ENCODE measurements at regions not wholly inside any gene's neighbourhood (a gene's known extent, or its start where the extent isn't known, plus 50 kb on each side); places are given as distances from the start of the nearest gene placed in this dataset.

GRCh38 chrX:9269134-9269533 is 195.7 kb upstream of the TBL1X start:
- Histone ChIP-seq H3K36me3 (ENCODE audit: insufficient read depth) (no peaks in the 10 kb centered on the region), H4K20me1 (replicated peaks; ENCODE audit: insufficient read depth) (no peaks in the 10 kb centered on the region), H3K27ac (ENCODE audit: low read depth) (no peak overlapping the region), H3K27me3 (ENCODE audit: insufficient read depth) (no peaks in the 10 kb centered on the region), H3K9me2 (ENCODE audit: insufficient read depth) (no peaks in the 10 kb centered on the region), H3K4me3 (no peak overlapping the region), H3K4me1 (ENCODE audit: insufficient read depth) (no peaks in the 10 kb centered on the region), H3F3A (replicated peaks; ENCODE audit: low read depth) (no peaks in the 10 kb centered on the region), H3K79me2 (replicated peaks; ENCODE audit: insufficient read depth) (no peaks in the 10 kb centered on the region), H2AFZ (no peak overlapping the region), H3K4me2 (no peak overlapping the region)
- Mint-ChIP-seq H3K4me1 (peaks cover 7% of the 10 kb centered on the region; the same call in 2 of the 3 replicates), H3K4me3 (no peak overlapping the region), H3K9me3 (no peaks in the 10 kb centered on the region), H3K27ac (no peak overlapping the region), H3K27me3 (ENCODE audit: insufficient read depth, low read depth, poor library complexity) (no peaks in the 10 kb centered on the region), H3K36me3 (ENCODE audit: low read depth) (no peaks in the 10 kb centered on the region)
- DNase-seq (ENCODE audit: low spot score) (no peak), ATAC-seq (no peak)
- TF ChIP-seq EZH2 (IDR thresholded peaks at IDR 0.05; ENCODE audit: low read depth, unreplicated experiment) (no peak), CREB1 (CRISPR knock-in tag; IDR thresholded peaks at IDR 0.05; ENCODE audit: low read depth) (no peak), ZNF462 (CRISPR knock-in tag; IDR thresholded peaks at IDR 0.05) (no peak), STAT1 (IDR thresholded peaks at IDR 0.05; ENCODE audit: unreplicated experiment) (no peak), JUNB (IDR thresholded peaks at IDR 0.05; ENCODE audit: unreplicated experiment) (no peak), EZH2phosphoT487 (IDR thresholded peaks at IDR 0.05; ENCODE audit: unreplicated experiment) (no peak), CTCF (conservative IDR thresholded peaks at IDR 0.05; ENCODE audit: low read depth in 2 of 2) (no peak), ETS1 (IDR thresholded peaks at IDR 0.05) (no peak), POLR2AphosphoS5 (IDR thresholded peaks at IDR 0.05; ENCODE audit: low read depth) (no peak), ZNF114 (CRISPR knock-in tag; IDR thresholded peaks at IDR 0.05) (no peak), REST (IDR thresholded peaks at IDR 0.05; ENCODE audit: unreplicated experiment) (no peak), NANOG (IDR thresholded peaks at IDR 0.05; ENCODE audit: borderline replicate concordance) (no peak), ZNF331 (CRISPR knock-in tag; IDR thresholded peaks at IDR 0.05; ENCODE audit: low read depth) (no peak)

Measured in GM23338 (cell line).